ENCODE measurements at regions not wholly inside any gene's neighbourhood (a gene's known extent, or its start where the extent isn't known, plus 50 kb on each side); places are given as distances from the start of the nearest gene placed in this dataset.

- CTCF ChIA-PET (ENCODE audit: unreplicated experiment), result no interaction called here
- no peak overlapping the region for H2AFZ ChIP-seq (ENCODE audit: low read length)
Measured at GRCh38 chr10:78719276-78719675, 349.5 kb upstream of the ZMIZ1 start.

GRCh38 chr10:78720091-78720490 lies 348.7 kb upstream of the ZMIZ1 start:
- Histone ChIP-seq H3K79me2 (ENCODE audit: insufficient read depth, low read depth, low read length) (no peaks in the 10 kb centered on the region), H3K4me1 (ENCODE audit: insufficient read depth, low read length, poor library complexity, severe bottlenecking) (no peaks in the 10 kb centered on the region), H3K4me3 (ENCODE audit: low read depth, low read length, poor library complexity, severe bottlenecking) (no peak overlapping the region), H3K36me3 (ENCODE audit: insufficient read depth, low read length) (no peaks in the 10 kb centered on the region), H3K27ac (ENCODE audit: low read depth, low read length, poor library complexity, severe bottlenecking) (no peak overlapping the region), H2AFZ (ENCODE audit: low read length) (no peak overlapping the region), H4K20me1 (ENCODE audit: insufficient read depth, low read length) (no peaks in the 10 kb centered on the region), H3K9me2 (ENCODE audit: insufficient read depth, low read length) (no peaks in the 10 kb centered on the region), H3K4me2 (ENCODE audit: low read length) (no peak overlapping the region), H3K9me3 (ENCODE audit: low read length) (no peaks in the 10 kb centered on the region)
- POLR2A ChIA-PET, result interaction anchor here (0.8 kb wide), 1 partner anchor 12 kb away, joined by 3 read pairs; no protein-coding TSS in a partner anchor
- intact Hi-C loops (cut with micrococcal nuclease; ENCODE audit: unreplicated experiment), result no loop called here
- DNase-seq (ENCODE audit: low spot score), result no peak
- CTCF ChIA-PET (ENCODE audit: unreplicated experiment), result no interaction called here
- no TSS peak for BruUV-seq (replicated peaks)
- TF ChIP-seq CTCF (conservative IDR thresholded peaks at IDR 0.05; ENCODE audit: low read length) (no peak), EZH2phosphoT487 (IDR thresholded peaks at IDR 0.05; ENCODE audit: borderline replicate concordance, low read depth, low read length) (no peak)

More at GRCh38 chr10:78719276-78719675, 349.5 kb upstream of the ZMIZ1 start:
- no peak overlapping the region for H3K27ac ChIP-seq (ENCODE audit: low read depth, low read length, poor library complexity, severe bottlenecking)
- no peaks in the 10 kb centered on the region for H3K9me3 ChIP-seq (ENCODE audit: low read length)
- DNase-seq (ENCODE audit: low spot score), result no peak
- no peaks in the 10 kb centered on the region for H3K9me2 ChIP-seq (ENCODE audit: insufficient read depth, low read length)
- H4K20me1 ChIP-seq (ENCODE audit: insufficient read depth, low read length), result no peaks in the 10 kb centered on the region
- no TSS peak for BruUV-seq (replicated peaks)
- TF ChIP-seq EZH2phosphoT487 (IDR thresholded peaks at IDR 0.05; ENCODE audit: borderline replicate concordance, low read depth, low read length), result no peak
- no peaks in the 10 kb centered on the region for H3K79me2 ChIP-seq (ENCODE audit: insufficient read depth, low read depth, low read length)
- no peak overlapping the region for H3K4me3 ChIP-seq (ENCODE audit: low read depth, low read length, poor library complexity, severe bottlenecking)
- no peaks in the 10 kb centered on the region for H3K36me3 ChIP-seq (ENCODE audit: insufficient read depth, low read length)
- POLR2A ChIA-PET, result no interaction called here
- intact Hi-C loops (cut with micrococcal nuclease; ENCODE audit: unreplicated experiment), result no loop called here
- H3K4me1 ChIP-seq (ENCODE audit: insufficient read depth, low read length, poor library complexity, severe bottlenecking), result no peaks in the 10 kb centered on the region
- H3K4me2 ChIP-seq (ENCODE audit: low read length), result no peak overlapping the region

- ChIA-PET CTCF (ENCODE audit: unreplicated experiment) (interaction anchor here (0.6 kb wide), 1 partner anchor 20 kb away, joined by 3 read pairs; no protein-coding TSS in a partner anchor), POLR2A (interaction anchor here (0.9 kb wide), 1 partner anchor 12 kb away, joined by 4 read pairs; no protein-coding TSS in a partner anchor)
- Histone ChIP-seq H2AFZ (ENCODE audit: low read length) (no peak overlapping the region), H3K4me2 (ENCODE audit: low read length) (no peak overlapping the region), H3K36me3 (ENCODE audit: insufficient read depth, low read length) (no peaks in the 10 kb centered on the region), H3K9me2 (ENCODE audit: insufficient read depth, low read length) (no peaks in the 10 kb centered on the region), H3K9me3 (ENCODE audit: low read length) (no peaks in the 10 kb centered on the region), H4K20me1 (ENCODE audit: insufficient read depth, low read length) (no peaks in the 10 kb centered on the region), H3K4me1 (ENCODE audit: insufficient read depth, low read length, poor library complexity, severe bottlenecking) (no peaks in the 10 kb centered on the region), H3K27ac (ENCODE audit: low read depth, low read length, poor library complexity, severe bottlenecking) (no peak overlapping the region), H3K4me3 (ENCODE audit: low read depth, low read length, poor library complexity, severe bottlenecking) (no peak overlapping the region), H3K79me2 (ENCODE audit: insufficient read depth, low read depth, low read length) (no peaks in the 10 kb centered on the region)
- no TSS peak for BruUV-seq (replicated peaks)
- intact Hi-C loops (cut with micrococcal nuclease; ENCODE audit: unreplicated experiment), result no loop called here
- no peak for TF ChIP-seq EZH2phosphoT487 (IDR thresholded peaks at IDR 0.05; ENCODE audit: borderline replicate concordance, low read depth, low read length)
- TF ChIP-seq CTCF (conservative IDR thresholded peaks at IDR 0.05; ENCODE audit: low read length), result no peak
- DNase-seq (ENCODE audit: low spot score), result no peak
Measured at GRCh38 chr10:78721231-78721630, 347.5 kb upstream of the ZMIZ1 start.

Data from OCI-LY7 (cell line).